Testis (tissue), 2 donors: ENCODE measurements at regions not wholly inside any gene's neighbourhood (a gene's known extent, or its start where the extent isn't known, plus 50 kb on each side); places are given as distances from the start of the nearest gene placed in this dataset.

Experiments used
- DNase-seq: peaks from one replicate; pipeline ENCODE4 v3.0.0-alpha.2; 2019
- H3K27ac ChIP-seq, 2 donors: fragments of 200-600 bp; sonication (generic); one replicate each; pipeline ENCODE4 v1.5.1; 2019
- H3K27me3 ChIP-seq: fragments of 200-600 bp; sonication (generic); one replicate; pipeline ENCODE4 v1.5.1; 2019
- H3K36me3 ChIP-seq: fragments of 200-600 bp; sonication (generic); one replicate; pipeline ENCODE4 v1.5.1; 2017; ENCODE audit warnings: low read depth; ENCODE audit errors: missing control alignments
- H3K4me1 ChIP-seq: fragments of 200-600 bp; sonication (generic); one replicate; pipeline ENCODE4 v1.5.1; 2019
- H3K4me3 ChIP-seq, 2 donors: fragments of 200-600 bp; sonication (generic); one replicate each; pipeline ENCODE4 v1.5.1; 2017 to 2019
- H3K9me3 ChIP-seq: fragments of 200-600 bp; sonication (generic); one replicate; pipeline ENCODE4 v1.5.1; 2017
- CTCF ChIP-seq, 3 experiments: fragments of 450-650 bp in 2 of 3; fragments of 200-600 bp in 1 of 3; sonication (generic) in 1 of 3; IDR thresholded peaks; one replicate each; pipeline ENCODE4 v1.5.1; 2016 to 2019; ENCODE audit warnings: antibody characterized with exemption in 3 of 3, mild to moderate bottlenecking in 2 of 3, moderate library complexity in 1 of 3
- POLR2A ChIP-seq: fragments of 450-650 bp; IDR thresholded peaks from one replicate; pipeline ENCODE4 v1.6.1; 2017; ENCODE audit warnings: antibody characterized with exemption, mild to moderate bottlenecking, moderate library complexity
- WGBS, 2 donors: methylation state at CpG; one replicate each; pipeline ENCODE4 v1.1.5; 2018; 5-methylcytosine and 5-hydroxymethylcytosine counted together
- intact Hi-C: fragments of 100-400 bp; cut with DNase I; formaldehyde crosslinking; loops from one replicate; pipeline ENCODE4 v1.15.1; 2023; ENCODE audit warnings: low total_unique reads

- Histone ChIP-seq H3K4me3 (no peak overlapping the region), H3K27ac (no peak overlapping the region), H3K36me3 (no peaks in the 10 kb centered on the region), H3K27me3 (no peaks in the 10 kb centered on the region), H3K4me1 (no peaks in the 10 kb centered on the region), H3K9me3 (no peaks in the 10 kb centered on the region)
- no peak for DNase-seq
- TF ChIP-seq POLR2A (no peak), CTCF (IDR thresholded peaks at IDR 0.05) (no peak)
- WGBS, 2 donors: 76 to 82% methylated on average over 1 of the region's 1 CpG
- intact Hi-C loops: no loop called here
These were observed 366.5 kb upstream of the C16orf82 start for GRCh38 chr16:26700250-26700649.

DNA sequence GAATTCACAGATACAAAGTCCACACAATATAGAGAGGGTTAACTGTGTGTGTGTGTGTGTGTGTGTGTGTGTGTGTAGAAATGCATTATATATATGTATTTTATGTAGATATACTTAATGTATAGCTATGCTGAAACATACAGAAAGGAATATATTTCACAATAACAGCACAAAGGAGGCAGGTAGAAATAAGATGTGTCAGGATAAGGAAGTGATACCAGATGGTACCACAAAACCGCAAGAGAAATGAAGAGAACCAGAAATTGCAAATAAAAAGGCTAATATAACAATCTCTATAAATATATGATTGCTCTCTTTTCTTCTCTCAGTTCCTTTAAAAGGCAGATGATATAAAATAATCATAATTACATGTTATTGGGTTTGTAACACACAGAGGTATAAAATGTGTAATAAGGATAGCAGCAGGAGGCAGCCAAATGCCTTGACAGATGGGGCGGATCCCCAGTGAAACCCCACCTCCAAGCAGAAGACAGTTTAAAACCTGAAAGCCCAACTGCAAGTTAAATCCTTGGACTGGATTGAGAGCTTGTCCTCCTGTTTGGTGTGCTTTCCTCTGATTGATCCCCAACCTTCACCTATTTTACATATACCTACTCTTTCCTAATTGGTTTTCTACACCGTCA, 365.4 kb upstream of the C16orf82 start:
- no peaks in the 10 kb centered on the region for H3K9me3 ChIP-seq
- no peaks in the 10 kb centered on the region for H3K27me3 ChIP-seq
- WGBS, 2 donors: 90 to 94% methylated on average over 3 of the region's 3 CpGs
- no peak overlapping the region for H3K27ac ChIP-seq
- intact Hi-C loops: no loop called here
- TF ChIP-seq POLR2A: no peak
- TF ChIP-seq CTCF (IDR thresholded peaks at IDR 0.05): no peak
- H3K36me3 ChIP-seq: no peaks in the 10 kb centered on the region
- H3K4me3 ChIP-seq: no peak overlapping the region
- DNase-seq: no peak
- H3K4me1 ChIP-seq: no peaks in the 10 kb centered on the region

GRCh38 chr16:26705346-26705745, 361.4 kb upstream of the C16orf82 start:
- intact Hi-C loops: no loop called here
- Histone ChIP-seq H3K27me3 (no peaks in the 10 kb centered on the region), H3K4me3 (no peak overlapping the region), H3K27ac (no peak overlapping the region), H3K9me3 (no peaks in the 10 kb centered on the region), H3K4me1 (no peaks in the 10 kb centered on the region), H3K36me3 (no peaks in the 10 kb centered on the region)
- TF ChIP-seq POLR2A (no peak), CTCF (IDR thresholded peaks at IDR 0.05) (no peak)
- WGBS, 2 donors: 80 to 95% methylated on average over 1 of the region's 1 CpG
- DNase-seq: no peak

DNA sequence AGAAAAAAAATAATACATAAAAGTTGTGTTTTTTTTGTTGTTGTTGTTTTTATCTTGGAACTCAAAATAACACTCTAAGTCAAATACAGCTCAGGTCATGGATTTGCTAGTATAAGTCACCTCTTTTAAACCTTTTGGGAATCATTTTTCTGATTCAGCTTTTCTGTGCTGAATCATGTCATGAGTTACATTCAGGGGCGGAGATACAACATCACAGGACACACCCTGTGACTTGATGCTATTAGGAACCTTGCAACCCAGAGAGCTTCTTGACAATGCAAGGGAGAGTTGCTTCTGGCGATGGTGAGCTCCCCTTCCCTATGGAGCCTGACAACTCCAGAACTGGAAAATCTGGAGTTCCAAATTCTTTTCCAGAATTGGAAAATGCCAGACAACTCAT, 358.3 kb upstream of the C16orf82 start:
- no peak for DNase-seq
- H3K4me3 ChIP-seq: no peak overlapping the region
- H3K4me1 ChIP-seq: no peaks in the 10 kb centered on the region
- H3K36me3 ChIP-seq: no peaks in the 10 kb centered on the region
- TF ChIP-seq POLR2A (no peak), CTCF (IDR thresholded peaks at IDR 0.05) (no peak)
- WGBS, 2 donors: 84 to 89% methylated on average over 2 of the region's 2 CpGs
- intact Hi-C loops: no loop called here
- no peaks in the 10 kb centered on the region for H3K27me3 ChIP-seq
- H3K9me3 ChIP-seq: no peaks in the 10 kb centered on the region
- H3K27ac ChIP-seq: no peak overlapping the region

GRCh38 chr16:26709175-26709574, 357.6 kb upstream of the C16orf82 start:
- DNase-seq: peak; percentile 33
- 27 to 38% methylated on average over 6 of the region's 6 CpGs for WGBS, 2 donors
- TF ChIP-seq CTCF (IDR thresholded peaks at IDR 0.05) (no peak), POLR2A (no peak)
- intact Hi-C loops: no loop called here
- Histone ChIP-seq H3K36me3 (no peaks in the 10 kb centered on the region), H3K27me3 (no peaks in the 10 kb centered on the region), H3K4me3 (no peak overlapping the region), H3K4me1 (no peaks in the 10 kb centered on the region), H3K9me3 (no peaks in the 10 kb centered on the region), H3K27ac (no peak overlapping the region)
